DND-41 (cell line): ENCODE measurements at regions not wholly inside any gene's neighbourhood (a gene's known extent, or its start where the extent isn't known, plus 50 kb on each side); places are given as distances from the start of the nearest gene placed in this dataset.

ENCODE experiments used
- ATAC-seq: fragments of 200-7000 bp; cut with Tn5 transposase; 3 replicates; pipeline ENCODE4 v1.9.1; 2021; ENCODE audit warnings: low read depth; ENCODE audit not compliant: insufficient read depth
- DNase-seq: peaks from one replicate; pipeline ENCODE4 v3.0.0-alpha.2; 2020
- H2AFZ ChIP-seq: 2 replicates; pipeline ENCODE4 v1.6.0; 2012; ENCODE audit warnings: low read depth, low read length
- H3K27ac ChIP-seq: 2 replicates; pipeline ENCODE4 v1.5.1; 2012; ENCODE audit warnings: low read length, inconsistent platforms
- H3K27me3 ChIP-seq: fragments of 200-600 bp; sonication (generic); 2 replicates; pipeline ENCODE4 v1.6.0; 2012; ENCODE audit warnings: low read length, mild to moderate bottlenecking, inconsistent platforms; ENCODE audit not compliant: insufficient read depth, poor library complexity
- H3K36me3 ChIP-seq: 2 replicates; pipeline ENCODE4 v1.5.1; 2012; ENCODE audit warnings: low read length, inconsistent platforms; ENCODE audit not compliant: insufficient read depth
- H3K4me1 ChIP-seq: 2 replicates; pipeline ENCODE4 v1.5.1; 2012; ENCODE audit warnings: mild to moderate bottlenecking, low read length; ENCODE audit not compliant: insufficient read depth
- H3K4me2 ChIP-seq: 2 replicates; pipeline ENCODE4 v1.6.0; 2012; ENCODE audit warnings: mild to moderate bottlenecking, moderate library complexity, low read length, inconsistent platforms; ENCODE audit not compliant: insufficient read depth
- H3K4me3 ChIP-seq, 2 experiments: fragments of 200-600 bp in 1 of 2; shearing (Covaris generic) in 1 of 2; 2 replicates each; pipeline ENCODE4 v1.5.1; 2012 to 2016; ENCODE audit warnings: inconsistent platforms in 2 of 2, low read length in 2 of 2, mild to moderate bottlenecking in 2 of 2, low read depth in 1 of 2, moderate library complexity in 1 of 2
- H3K79me2 ChIP-seq: 2 replicates; pipeline ENCODE4 v1.6.0; 2012; ENCODE audit warnings: low read length, inconsistent platforms; ENCODE audit not compliant: insufficient read depth
- H3K9ac ChIP-seq: 2 replicates; pipeline ENCODE4 v1.6.0; 2012; ENCODE audit warnings: low read depth, mild to moderate bottlenecking, inconsistent platforms, low read length, moderate library complexity
- H3K9me3 ChIP-seq: 2 replicates; pipeline ENCODE4 v1.5.1; 2012; ENCODE audit warnings: low read length, moderate library complexity, mild to moderate bottlenecking, inconsistent platforms; ENCODE audit not compliant: insufficient read depth, severe bottlenecking
- H4K20me1 ChIP-seq: 2 replicates; pipeline ENCODE4 v1.6.0; 2012; ENCODE audit warnings: low read length; ENCODE audit not compliant: insufficient read depth
- CTCF ChIP-seq: IDR thresholded peaks from 2 replicates; pipeline ENCODE4 v1.5.1; 2012; ENCODE audit warnings: borderline replicate concordance, low read length, moderate library complexity, mild to moderate bottlenecking; ENCODE audit not compliant: poor library complexity, severe bottlenecking; ENCODE audit errors: extremely low read depth
- EZH2 ChIP-seq: IDR thresholded peaks from 3 replicates; pipeline ENCODE4 v1.6.1; 2012; ENCODE audit warnings: borderline replicate concordance, low read depth, mild to moderate bottlenecking, moderate library complexity, low read length, inconsistent platforms; ENCODE audit not compliant: severe bottlenecking

GRCh38 chr2:150895968-150896367 is 365.7 kb downstream of the RBM43 start:
- H3K79me2 ChIP-seq, result no peaks in the 10 kb centered on the region
- no peak overlapping the region for H2AFZ ChIP-seq
- DNase-seq (no peak), ATAC-seq (no peak)
- TF ChIP-seq EZH2 (no peak), CTCF (no peak)
- H3K27me3 ChIP-seq, result no peaks in the 10 kb centered on the region
- no peak overlapping the region for H3K4me2 ChIP-seq
- H3K27ac ChIP-seq, result no peak overlapping the region
- no peaks in the 10 kb centered on the region for H3K4me1 ChIP-seq
- no peak overlapping the region for H3K9ac ChIP-seq
- H3K36me3 ChIP-seq, result no peaks in the 10 kb centered on the region
- no peaks in the 10 kb centered on the region for H3K9me3 ChIP-seq
- no peak overlapping the region for H3K4me3 ChIP-seq
- H4K20me1 ChIP-seq, result no peaks in the 10 kb centered on the region

GRCh38 chr2:150889141-150889540 is 372.5 kb downstream of the RBM43 start:
- Histone ChIP-seq H3K4me1 (no peaks in the 10 kb centered on the region), H2AFZ (no peak overlapping the region), H3K36me3 (no peaks in the 10 kb centered on the region), H3K9me3 (no peaks in the 10 kb centered on the region), H3K4me3 (no peak overlapping the region), H3K4me2 (no peak overlapping the region), H3K79me2 (no peaks in the 10 kb centered on the region), H3K27ac (no peak overlapping the region), H4K20me1 (no peaks in the 10 kb centered on the region), H3K27me3 (no peaks in the 10 kb centered on the region), H3K9ac (no peak overlapping the region)
- no peak for TF ChIP-seq EZH2
- TF ChIP-seq CTCF, result no peak
- ATAC-seq (no peak), DNase-seq (no peak)

DNA sequence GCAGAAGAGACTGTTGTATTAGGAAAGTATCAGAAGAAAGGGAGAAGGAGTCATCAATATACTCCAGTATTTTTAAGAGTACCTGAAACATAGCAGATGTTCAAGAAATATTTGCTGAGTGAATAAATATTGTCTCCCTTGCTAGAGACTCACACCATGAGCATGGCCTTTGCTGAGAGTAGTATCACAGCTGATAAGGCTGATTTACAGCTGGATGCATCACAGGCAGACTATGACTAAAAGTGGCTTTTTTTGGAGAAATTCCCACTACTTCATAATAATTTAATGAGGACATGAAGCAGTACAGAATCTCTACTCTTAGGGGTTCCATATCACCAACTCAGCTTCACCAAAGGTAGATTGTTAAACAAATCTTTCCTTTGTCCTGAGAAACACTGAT is 373.3 kb downstream of the RBM43 start:
- H3K27ac ChIP-seq, result no peak overlapping the region
- DNase-seq (no peak), ATAC-seq (no peak)
- no peak overlapping the region for H3K9ac ChIP-seq
- H3K9me3 ChIP-seq, result no peaks in the 10 kb centered on the region
- no peaks in the 10 kb centered on the region for H3K27me3 ChIP-seq
- no peak overlapping the region for H2AFZ ChIP-seq
- H3K4me3 ChIP-seq, result no peak overlapping the region
- H4K20me1 ChIP-seq, result no peaks in the 10 kb centered on the region
- H3K79me2 ChIP-seq, result no peaks in the 10 kb centered on the region
- no peak overlapping the region for H3K4me2 ChIP-seq
- TF ChIP-seq EZH2 (no peak), CTCF (no peak)
- no peaks in the 10 kb centered on the region for H3K36me3 ChIP-seq
- H3K4me1 ChIP-seq, result no peaks in the 10 kb centered on the region

DNA sequence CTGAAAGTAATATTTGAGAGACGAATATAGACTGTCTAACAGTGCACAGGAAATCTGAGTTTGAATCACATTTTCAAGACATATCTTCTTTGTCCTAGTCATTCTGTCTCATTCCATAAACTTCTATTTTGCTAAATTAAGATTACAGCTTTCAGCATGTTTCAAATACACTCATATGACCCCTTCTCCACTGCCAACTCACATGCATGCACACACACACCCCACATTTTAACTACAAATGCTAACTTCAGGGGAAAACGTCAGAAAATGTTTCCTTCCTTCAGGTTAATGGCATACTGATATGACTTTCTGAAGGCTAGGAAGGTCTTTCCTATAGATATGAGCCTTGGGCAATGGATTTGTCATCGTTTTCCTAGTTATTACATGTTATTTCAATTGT is 373.7 kb downstream of the RBM43 start:
- Histone ChIP-seq H3K27ac (no peak overlapping the region), H2AFZ (no peak overlapping the region), H3K36me3 (no peaks in the 10 kb centered on the region), H3K9ac (no peak overlapping the region), H4K20me1 (no peaks in the 10 kb centered on the region), H3K4me1 (no peaks in the 10 kb centered on the region), H3K9me3 (no peaks in the 10 kb centered on the region), H3K4me3 (no peak overlapping the region), H3K4me2 (no peak overlapping the region), H3K27me3 (no peaks in the 10 kb centered on the region), H3K79me2 (no peaks in the 10 kb centered on the region)
- no peak for ATAC-seq
- DNase-seq, result no peak
- TF ChIP-seq CTCF (no peak), EZH2 (no peak)
